BE2C (cell line): ENCODE measurements at regions not wholly inside any gene's neighbourhood (a gene's known extent, or its start where the extent isn't known, plus 50 kb on each side); places are given as distances from the start of the nearest gene placed in this dataset.

Experiments
- DNase-seq: peaks from one replicate; pipeline ENCODE4 v3.0.0-alpha.2; 2020
- H3K27me3 ChIP-seq: fragments of 250-450 bp; sonication (Bioruptor Pico); 2 replicates; pipeline ENCODE4 v1.5.1; 2020; ENCODE audit warnings: mild to moderate bottlenecking
- H3K36me3 ChIP-seq: fragments of 250-450 bp; sonication (Bioruptor Pico); 2 replicates; pipeline ENCODE4 v1.5.1; 2020; ENCODE audit warnings: mild to moderate bottlenecking
- H3K4me1 ChIP-seq: fragments of 250-450 bp; sonication (Bioruptor Pico); 2 replicates; pipeline ENCODE4 v1.5.1; 2020
- H3K4me3 ChIP-seq: 2 replicates; pipeline ENCODE4 v1.5.1; 2011; ENCODE audit warnings: low read depth, low read length
- H3K9me3 ChIP-seq: fragments of 250-450 bp; sonication (Bioruptor Pico); 2 replicates; pipeline ENCODE4 v1.5.1; 2020
- CTCF ChIP-seq: IDR thresholded peaks from 2 replicates; pipeline ENCODE4 v1.5.1; 2012; ENCODE audit warnings: mild to moderate bottlenecking, low read depth, low read length

GRCh38 chr11:37623778-37624177 lies 1025.7 kb upstream of the RAG2 start:
- no peaks in the 10 kb centered on the region for H3K36me3 ChIP-seq
- H3K4me1 ChIP-seq = no peaks in the 10 kb centered on the region
- H3K4me3 ChIP-seq = no peak overlapping the region
- no peaks in the 10 kb centered on the region for H3K9me3 ChIP-seq
- DNase-seq = no peak
- H3K27me3 ChIP-seq = no peaks in the 10 kb centered on the region
- TF ChIP-seq CTCF = no peak

GRCh38 chr11:37621662-37622061 lies 1023.6 kb upstream of the RAG2 start:
- no peaks in the 10 kb centered on the region for H3K27me3 ChIP-seq
- TF ChIP-seq CTCF = no peak
- no peaks in the 10 kb centered on the region for H3K36me3 ChIP-seq
- H3K9me3 ChIP-seq = no peaks in the 10 kb centered on the region
- no peak overlapping the region for H3K4me3 ChIP-seq
- no peaks in the 10 kb centered on the region for H3K4me1 ChIP-seq
- no peak for DNase-seq

GRCh38 chr11:37616291-37616690 lies 1018.3 kb upstream of the RAG2 start:
- Histone ChIP-seq H3K27me3 (no peaks in the 10 kb centered on the region), H3K4me3 (no peak overlapping the region)
- no peak for DNase-seq

GRCh38 chr11:37613031-37613430 lies 1015.0 kb upstream of the RAG2 start:
- DNase-seq = no peak

More at GRCh38 chr11:37616291-37616690, 1018.3 kb upstream of the RAG2 start:
- no peak for TF ChIP-seq CTCF
- Histone ChIP-seq H3K36me3 (no peaks in the 10 kb centered on the region), H3K9me3 (no peaks in the 10 kb centered on the region), H3K4me1 (no peaks in the 10 kb centered on the region)

GRCh38 chr11:37612146-37612545 lies 1014.1 kb upstream of the RAG2 start:
- no peak for DNase-seq
- Histone ChIP-seq H3K4me3 (no peak overlapping the region), H3K36me3 (no peaks in the 10 kb centered on the region), H3K27me3 (no peaks in the 10 kb centered on the region), H3K4me1 (no peaks in the 10 kb centered on the region), H3K9me3 (no peaks in the 10 kb centered on the region)
- no peak for TF ChIP-seq CTCF

More at GRCh38 chr11:37613031-37613430, 1015.0 kb upstream of the RAG2 start:
- no peaks in the 10 kb centered on the region for H3K9me3 ChIP-seq
- no peaks in the 10 kb centered on the region for H3K27me3 ChIP-seq
- H3K36me3 ChIP-seq = no peaks in the 10 kb centered on the region
- H3K4me3 ChIP-seq = no peak overlapping the region
- no peak for TF ChIP-seq CTCF
- no peaks in the 10 kb centered on the region for H3K4me1 ChIP-seq

- no peaks in the 10 kb centered on the region for H3K27me3 ChIP-seq
- TF ChIP-seq CTCF = no peak
- no peaks in the 10 kb centered on the region for H3K36me3 ChIP-seq
- H3K4me3 ChIP-seq = no peak overlapping the region
- no peaks in the 10 kb centered on the region for H3K9me3 ChIP-seq
- H3K4me1 ChIP-seq = no peaks in the 10 kb centered on the region
- DNase-seq = no peak
Measured at GRCh38 chr11:37605229-37605628, 1007.2 kb upstream of the RAG2 start.
